K562 (cell line): ENCODE measurements at regions not wholly inside any gene's neighbourhood (a gene's known extent, or its start where the extent isn't known, plus 50 kb on each side); places are given as distances from the start of the nearest gene placed in this dataset.

Source experiments
- ATAC-seq: fragments of 200-7000 bp; cut with Tn5 transposase; 3 replicates; pipeline ENCODE4 v1.9.1; 2020; ENCODE audit warnings: moderate library complexity
- BruUV-seq: library from RNA; stranded (reverse); fragments of 400-500 nt; replicated peaks from 2 replicates; lab custom pipeline; 2021; lab: Mats Ljungman, UMichigan
- CTCF ChIA-PET: fragments of 300-600 bp; formaldehyde crosslinking; extraction: SDS; loops from one replicate; lab custom pipeline; 2021; ENCODE audit warnings: low intra/inter-chr PET ratio; lab: Yijun Ruan, JAX
- POLR2A ChIA-PET: fragments of 300-600, 350-650 bp; sonication (Branson Sonifier 250); formaldehyde crosslinking; extraction: SDS; loops from one replicate; lab custom pipeline; 2021; ENCODE audit warnings: antibody characterized with exemption, inconsistent platforms; lab: Yijun Ruan, JAX
- DNase-seq, 4 experiments: peaks; one replicate each; pipeline versions ENCODE4 v3.0.0 to v3.0.0-alpha.2; 2011 to 2018; ENCODE audit warnings: low spot score in 3 of 4, mixed read lengths in 3 of 4; ENCODE audit errors: extremely low read depth in 1 of 4
- FAIRE-seq: peaks from 2 replicates; lab custom pipeline; 2011; peaks lifted over from hg19 to GRCh38; lab: Jason Lieb, UNC
- H2AFZ ChIP-seq: 2 replicates; pipeline ENCODE4 v1.6.0; 2011; ENCODE audit warnings: low read depth, low read length, control low read depth, inconsistent platforms
- H3K27ac ChIP-seq: fragments of 200-600 bp; 3 replicates; pipeline ENCODE4 v1.8.0; 2011; ENCODE audit warnings: low read depth, mild to moderate bottlenecking, control low read depth, inconsistent platforms, low read length, moderate library complexity, mixed read lengths; ENCODE audit errors: extremely low read depth
- H3K27me3 ChIP-seq, 2 experiments: fragments of 300-600 bp in 1 of 2; 2 replicates in 1 of 2; 3 replicates in 1 of 2; pipeline versions ENCODE4 v1.6.0 to v1.8.0; 2011; ENCODE audit warnings: inconsistent platforms in 2 of 2, low read length in 2 of 2, mild to moderate bottlenecking in 1 of 2, mixed read lengths in 1 of 2, moderate library complexity in 1 of 2; ENCODE audit not compliant: control insufficient read depth in 2 of 2, insufficient read depth in 2 of 2
- H3K36me3 ChIP-seq: fragments of 300-600 bp; 3 replicates; pipeline ENCODE4 v1.8.0; 2011; ENCODE audit warnings: mild to moderate bottlenecking, low read length, inconsistent platforms; ENCODE audit not compliant: control insufficient read depth, insufficient read depth
- H3K4me1 ChIP-seq, 2 experiments: fragments of 200-600 bp in 1 of 2; replicated peaks in 1 of 2; 2 replicates in 1 of 2; 3 replicates in 1 of 2; pipeline versions ENCODE4 v1.5.1 to v1.8.0; 2011; ENCODE audit warnings: inconsistent platforms in 2 of 2, low read length in 2 of 2, mild to moderate bottlenecking in 1 of 2, mixed read lengths in 1 of 2, moderate library complexity in 1 of 2; ENCODE audit not compliant: control insufficient read depth in 2 of 2, insufficient read depth in 2 of 2
- H3K4me2 ChIP-seq: 2 replicates; pipeline ENCODE4 v1.6.1; 2011; ENCODE audit warnings: low read length, control low read depth, inconsistent platforms, mixed read lengths; ENCODE audit not compliant: insufficient read depth
- H3K4me3 ChIP-seq: fragments of 200-600 bp; sonication (generic), shearing (Covaris generic); 2 replicates; pipeline ENCODE4 v1.5.1; 2016; ENCODE audit warnings: control low read depth, inconsistent platforms
- H3K79me2 ChIP-seq: fragments of 200-600 bp; 3 replicates; pipeline ENCODE4 v1.8.0; 2011; ENCODE audit warnings: low read length, inconsistent platforms; ENCODE audit not compliant: control insufficient read depth, insufficient read depth
- H3K9ac ChIP-seq, 2 experiments: 2 replicates each; pipeline versions ENCODE4 v1.6.0 to v1.6.1; 2011; ENCODE audit warnings: low read depth in 2 of 2, low read length in 2 of 2, control low read depth in 1 of 2, inconsistent platforms in 1 of 2, mild to moderate bottlenecking in 1 of 2, mixed read lengths in 1 of 2; ENCODE audit not compliant: insufficient read depth in 1 of 2
- H3K9me1 ChIP-seq: one replicate; pipeline ENCODE4 v1.6.0; 2011; ENCODE audit warnings: inconsistent platforms, mild to moderate bottlenecking, low read length, moderate library complexity; ENCODE audit not compliant: control insufficient read depth, insufficient read depth
- H3K9me3 ChIP-seq: replicated peaks from 2 replicates; pipeline ENCODE4 v1.5.1; 2011; ENCODE audit warnings: low read depth, low read length, inconsistent platforms; ENCODE audit not compliant: control insufficient read depth, insufficient read depth
- H4K20me1 ChIP-seq: replicated peaks from 2 replicates; pipeline ENCODE4 v1.6.1; 2011; ENCODE audit warnings: low read length, inconsistent platforms, mixed read lengths; ENCODE audit not compliant: control insufficient read depth, insufficient read depth
- CBX2 ChIP-seq: fragments of 200-600 bp; sonication (generic); IDR thresholded peaks from one replicate; pipeline ENCODE4 v1.6.1; 2012; ENCODE audit warnings: mild to moderate bottlenecking, low read length, inconsistent platforms; ENCODE audit not compliant: insufficient read depth, poor library complexity, severe bottlenecking
- E2F3 ChIP-seq: fragments of 250-450 bp; sonication (Bioruptor Pico); IDR thresholded peaks from 2 replicates; pipeline ENCODE4 v1.4.0; 2020; ENCODE audit warnings: mild to moderate bottlenecking
- GATAD2B ChIP-seq: fragments of 450-650 bp; IDR thresholded peaks from 2 replicates; pipeline ENCODE4 v1.6.1; 2017; ENCODE audit warnings: mild to moderate bottlenecking, borderline replicate concordance
- NFRKB ChIP-seq: fragments of 450-650 bp; IDR thresholded peaks from 2 replicates; pipeline ENCODE4 v1.6.1; 2016; ENCODE audit warnings: low read depth
- RBM39 ChIP-seq: fragments of 200-400 bp; formaldehyde crosslinking; optimal IDR thresholded peaks from 2 replicates; pipeline ENCODE3; 2018; ENCODE audit warnings: low read depth, low read length
- SAFB2 ChIP-seq: fragments of 200-400 bp; formaldehyde crosslinking; IDR thresholded peaks from 2 replicates; pipeline ENCODE4 v1.6.1; 2018; ENCODE audit warnings: borderline replicate concordance, low read length, low read depth, moderate library complexity; ENCODE audit not compliant: severe bottlenecking
- SP1 ChIP-seq: sonication (generic); formaldehyde crosslinking; IDR thresholded peaks from 2 replicates; pipeline ENCODE4 v1.8.1; 2022; ENCODE audit warnings: mild to moderate bottlenecking, missing genetic modification reagents
- TAF1 ChIP-seq: IDR thresholded peaks from 2 replicates; pipeline ENCODE4 v1.6.1; 2011; ENCODE audit warnings: mild to moderate bottlenecking, low read length, moderate library complexity; ENCODE audit not compliant: insufficient read depth, control insufficient read depth, severe bottlenecking; ENCODE audit errors: extremely low read depth
- ZFX ChIP-seq: sonication (generic); formaldehyde crosslinking; IDR thresholded peaks from 2 replicates; pipeline ENCODE4 v1.8.0; 2022; ENCODE audit warnings: mild to moderate bottlenecking, missing genetic modification reagents, moderate library complexity
- ZNF239 ChIP-seq: fragments of 250-450 bp; sonication (Bioruptor Pico); IDR thresholded peaks from 2 replicates; pipeline ENCODE4 v1.4.0; 2020; ENCODE audit warnings: mild to moderate bottlenecking
- ZNF311 ChIP-seq: fragments of 250-450 bp; sonication (Bioruptor Pico); IDR thresholded peaks from 2 replicates; pipeline ENCODE4 v1.4.0; 2020; ENCODE audit warnings: mild to moderate bottlenecking, moderate library complexity
- WGBS: fragments of 100-300 bp; shearing (Covaris generic); methylation state at CpG from one replicate; pipeline ENCODE4 v1.1.6; 2016; ENCODE audit warnings: low coverage, mixed read lengths; ENCODE audit not compliant: insufficient coverage; ENCODE audit errors: missing lambda C conversion rate; 5-methylcytosine and 5-hydroxymethylcytosine counted together
- in situ Hi-C: fragments of 300-500 bp; cut with MboI; formaldehyde crosslinking; loops from 4 replicates; pipeline ENCODE4 v1.15.0; 2018; ENCODE audit warnings: inconsistent platforms, mixed read lengths
- intact Hi-C: fragments of 100-400 bp; cut with micrococcal nuclease; formaldehyde crosslinking; loops from 2 replicates; pipeline ENCODE4 v1.14.2; 2022
- TF ChIP-seq, protein P1 (sequence below): fragments of 450-650 bp; IDR thresholded peaks from 2 replicates; pipeline ENCODE4 v1.6.1; 2016; ENCODE audit warnings: antibody characterized with exemption
- TF ChIP-seq, protein P2 (sequence below): fragments of 450-650 bp; formaldehyde crosslinking; IDR thresholded peaks from 2 replicates; pipeline ENCODE4 v1.4.0; 2020; ENCODE audit warnings: mild to moderate bottlenecking, moderate library complexity
- TF ChIP-seq, protein P3 (sequence below): IDR thresholded peaks from 2 replicates; pipeline ENCODE4 v1.6.1; 2014; ENCODE audit warnings: antibody characterized with exemption
- TF ChIP-seq, protein P4 (sequence below): fragments of 450-650 bp; IDR thresholded peaks from 2 replicates; pipeline ENCODE4 v1.6.1; 2018; ENCODE audit warnings: mild to moderate bottlenecking, low read depth; ENCODE audit not compliant: partially characterized antibody

DNA sequence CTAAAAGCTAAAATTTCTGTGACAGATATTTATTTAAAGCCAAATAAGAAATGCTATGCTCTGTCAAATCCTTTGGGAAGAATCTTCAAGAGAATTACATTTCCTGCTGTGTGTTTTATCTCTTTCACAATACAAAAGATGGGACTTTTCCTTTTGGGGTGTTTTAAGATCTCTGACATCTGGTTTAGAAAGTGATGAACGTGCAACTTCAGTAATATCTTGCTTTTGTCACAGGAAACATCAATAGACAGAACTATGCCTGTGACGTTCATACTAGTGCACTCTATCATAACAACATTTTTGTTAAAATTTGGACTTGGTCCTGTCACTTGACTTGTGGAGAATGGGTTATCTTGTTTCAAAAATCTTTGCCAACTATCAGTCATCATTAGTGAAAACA is 195.7 kb upstream of the KCNMB2 start (continued):
- no peak for TF ChIP-seq ZNF311 (CRISPR knock-in tag)
- TF ChIP-seq ZNF239 = no peak
- TF ChIP-seq RBM39 = no peak
- TF ChIP-seq TAF1 = no peak
- TF ChIP-seq, protein P1, sequence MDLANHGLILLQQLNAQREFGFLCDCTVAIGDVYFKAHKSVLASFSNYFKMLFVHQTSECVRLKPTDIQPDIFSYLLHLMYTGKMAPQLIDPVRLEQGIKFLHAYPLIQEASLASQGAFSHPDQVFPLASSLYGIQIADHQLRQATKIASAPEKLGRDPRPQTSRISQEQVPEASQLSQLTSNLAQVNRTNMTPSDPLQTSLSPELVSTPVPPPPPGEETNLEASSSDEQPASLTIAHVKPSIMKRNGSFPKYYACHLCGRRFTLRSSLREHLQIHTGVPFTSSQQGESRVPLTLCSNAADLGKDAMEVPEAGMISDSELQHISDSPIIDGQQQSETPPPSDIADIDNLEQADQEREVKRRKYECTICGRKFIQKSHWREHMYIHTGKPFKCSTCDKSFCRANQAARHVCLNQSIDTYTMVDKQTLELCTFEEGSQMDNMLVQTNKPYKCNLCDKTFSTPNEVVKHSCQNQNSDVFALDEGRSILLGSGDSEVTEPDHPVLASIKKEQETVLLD = no peak
- no peak for TF ChIP-seq SP1 (CRISPR knock-in tag)
- no peak for TF ChIP-seq GATAD2B

DNA sequence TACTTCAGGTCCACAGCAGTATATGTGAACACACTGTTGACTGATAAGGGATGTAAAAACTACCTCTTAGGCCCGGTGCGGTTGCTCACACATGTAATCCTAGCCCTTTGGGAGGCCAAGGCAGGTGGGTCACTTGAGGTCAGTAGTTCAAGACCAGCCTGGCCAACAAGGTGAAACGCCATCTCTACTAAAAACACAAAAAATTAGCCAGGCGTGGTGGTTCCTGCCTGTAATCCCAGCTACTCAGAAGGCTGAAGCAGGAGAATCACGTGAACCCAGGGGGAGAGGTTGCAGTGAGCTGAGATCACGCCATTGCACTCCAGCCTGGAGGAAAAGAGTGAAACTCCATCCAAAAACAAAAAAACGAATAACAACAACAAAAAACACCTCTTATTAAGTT is 194.6 kb upstream of the KCNMB2 start:
- Histone ChIP-seq H3K36me3 (no peaks in the 10 kb centered on the region), H2AFZ (no peak overlapping the region), H3K27ac (no peak overlapping the region), H4K20me1 (no peaks in the 10 kb centered on the region), H3K27me3 (no peaks in the 10 kb centered on the region), H3K9me3 (no peaks in the 10 kb centered on the region), H3K4me2 (no peak overlapping the region), H3K9me1 (no peaks in the 10 kb centered on the region), H3K4me1 (no peaks in the 10 kb centered on the region), H3K4me3 (no peak overlapping the region), H3K9ac (no peak overlapping the region), H3K79me2 (no peaks in the 10 kb centered on the region)
- WGBS = 17% methylated on average over 7 of the region's 7 CpGs
- BruUV-seq = no TSS peak
- ATAC-seq = no peak
- POLR2A ChIA-PET = interaction anchor here (0.6 to 0.7 kb wide), 2 partner anchors 417 to 840 kb away, joined by 3 read pairs; no protein-coding TSS in a partner anchor
- in situ Hi-C loops = no loop called here
- no peak for TF ChIP-seq ZFX (CRISPR knock-in tag)
- TF ChIP-seq CBX2 = no peak
- TF ChIP-seq, protein P2, sequence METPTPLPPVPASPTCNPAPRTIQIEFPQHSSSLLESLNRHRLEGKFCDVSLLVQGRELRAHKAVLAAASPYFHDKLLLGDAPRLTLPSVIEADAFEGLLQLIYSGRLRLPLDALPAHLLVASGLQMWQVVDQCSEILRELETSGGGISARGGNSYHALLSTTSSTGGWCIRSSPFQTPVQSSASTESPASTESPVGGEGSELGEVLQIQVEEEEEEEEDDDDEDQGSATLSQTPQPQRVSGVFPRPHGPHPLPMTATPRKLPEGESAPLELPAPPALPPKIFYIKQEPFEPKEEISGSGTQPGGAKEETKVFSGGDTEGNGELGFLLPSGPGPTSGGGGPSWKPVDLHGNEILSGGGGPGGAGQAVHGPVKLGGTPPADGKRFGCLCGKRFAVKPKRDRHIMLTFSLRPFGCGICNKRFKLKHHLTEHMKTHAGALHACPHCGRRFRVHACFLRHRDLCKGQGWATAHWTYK (CRISPR knock-in tag) = no peak
- no peak for TF ChIP-seq NFRKB
- TF ChIP-seq SAFB2 = no peak
- TF ChIP-seq, protein P3, sequence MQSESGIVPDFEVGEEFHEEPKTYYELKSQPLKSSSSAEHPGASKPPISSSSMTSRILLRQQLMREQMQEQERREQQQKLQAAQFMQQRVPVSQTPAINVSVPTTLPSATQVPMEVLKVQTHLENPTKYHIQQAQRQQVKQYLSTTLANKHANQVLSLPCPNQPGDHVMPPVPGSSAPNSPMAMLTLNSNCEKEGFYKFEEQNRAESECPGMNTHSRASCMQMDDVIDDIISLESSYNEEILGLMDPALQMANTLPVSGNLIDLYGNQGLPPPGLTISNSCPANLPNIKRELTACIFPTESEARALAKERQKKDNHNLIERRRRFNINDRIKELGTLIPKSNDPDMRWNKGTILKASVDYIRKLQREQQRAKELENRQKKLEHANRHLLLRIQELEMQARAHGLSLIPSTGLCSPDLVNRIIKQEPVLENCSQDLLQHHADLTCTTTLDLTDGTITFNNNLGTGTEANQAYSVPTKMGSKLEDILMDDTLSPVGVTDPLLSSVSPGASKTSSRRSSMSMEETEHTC = no peak
- TF ChIP-seq, protein P4, sequence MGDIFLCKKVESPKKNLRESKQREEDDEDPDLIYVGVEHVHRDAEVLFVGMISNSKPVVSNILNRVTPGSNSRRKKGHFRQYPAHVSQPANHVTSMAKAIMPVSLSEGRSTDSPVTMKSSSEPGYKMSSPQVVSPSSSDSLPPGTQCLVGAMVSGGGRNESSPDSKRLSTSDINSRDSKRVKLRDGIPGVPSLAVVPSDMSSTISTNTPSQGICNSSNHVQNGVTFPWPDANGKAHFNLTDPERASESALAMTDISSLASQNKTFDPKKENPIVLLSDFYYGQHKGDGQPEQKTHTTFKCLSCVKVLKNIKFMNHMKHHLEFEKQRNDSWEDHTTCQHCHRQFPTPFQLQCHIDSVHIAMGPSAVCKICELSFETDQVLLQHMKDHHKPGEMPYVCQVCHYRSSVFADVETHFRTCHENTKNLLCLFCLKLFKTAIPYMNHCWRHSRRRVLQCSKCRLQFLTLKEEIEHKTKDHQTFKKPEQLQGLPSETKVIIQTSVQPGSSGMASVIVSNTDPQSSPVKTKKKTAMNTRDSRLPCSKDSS = no peak
- TF ChIP-seq E2F3 (CRISPR knock-in tag) = no peak
- intact Hi-C loops = no loop called here
- no peak for FAIRE-seq
- DNase-seq = no peak
- CTCF ChIA-PET = no interaction called here
